ENCODE measurements at regions not wholly inside any gene's neighbourhood (a gene's known extent, or its start where the extent isn't known, plus 50 kb on each side); places are given as distances from the start of the nearest gene placed in this dataset.

GRCh38 chr3:146682171-146682570 lies 77.0 kb upstream of the PLSCR5 start:
- H3K9me3 ChIP-seq (ENCODE audit: severe bottlenecking) = no peaks in the 10 kb centered on the region
- no peak for TF ChIP-seq CTCF (IDR thresholded peaks at IDR 0.05; ENCODE audit: poor library complexity, severe bottlenecking)
- H3K36me3 ChIP-seq (ENCODE audit: low read depth) = no peaks in the 10 kb centered on the region
- ATAC-seq (ENCODE audit: low read depth) (no peak), DNase-seq (ENCODE audit: low spot score) (no peak)
- H3K4me1 ChIP-seq (ENCODE audit: insufficient read depth, poor library complexity, severe bottlenecking) = no peaks in the 10 kb centered on the region
- no peak overlapping the region for H3K27ac ChIP-seq (ENCODE audit: poor library complexity, severe bottlenecking)
- no peak overlapping the region for H3K4me3 ChIP-seq (ENCODE audit: severe bottlenecking)
- H3K27me3 ChIP-seq (ENCODE audit: insufficient read depth, poor library complexity, severe bottlenecking) = peaks cover 5% of the 10 kb centered on the region

- Histone ChIP-seq H3K4me1 (ENCODE audit: insufficient read depth, poor library complexity, severe bottlenecking) (no peaks in the 10 kb centered on the region), H3K27ac (ENCODE audit: poor library complexity, severe bottlenecking) (no peak overlapping the region), H3K9me3 (ENCODE audit: severe bottlenecking) (no peaks in the 10 kb centered on the region), H3K36me3 (ENCODE audit: low read depth) (no peaks in the 10 kb centered on the region), H3K27me3 (ENCODE audit: insufficient read depth, poor library complexity, severe bottlenecking) (peaks cover 6% of the 10 kb centered on the region), H3K4me3 (ENCODE audit: severe bottlenecking) (no peak overlapping the region)
- no peak for TF ChIP-seq CTCF (IDR thresholded peaks at IDR 0.05; ENCODE audit: poor library complexity, severe bottlenecking)
- DNase-seq (ENCODE audit: low spot score) (no peak), ATAC-seq (ENCODE audit: low read depth) (no peak)
Measured at GRCh38 chr3:146680617-146681016, 75.5 kb upstream of the PLSCR5 start.

- Histone ChIP-seq H3K4me1 (ENCODE audit: insufficient read depth, poor library complexity, severe bottlenecking) (no peaks in the 10 kb centered on the region), H3K9me3 (ENCODE audit: severe bottlenecking) (no peaks in the 10 kb centered on the region), H3K36me3 (ENCODE audit: low read depth) (no peaks in the 10 kb centered on the region), H3K27ac (ENCODE audit: poor library complexity, severe bottlenecking) (no peak overlapping the region), H3K4me3 (ENCODE audit: severe bottlenecking) (no peak overlapping the region), H3K27me3 (ENCODE audit: insufficient read depth, poor library complexity, severe bottlenecking) (peaks cover 7% of the 10 kb centered on the region)
- ATAC-seq (ENCODE audit: low read depth) (no peak), DNase-seq (ENCODE audit: low spot score) (no peak)
- TF ChIP-seq CTCF (IDR thresholded peaks at IDR 0.05; ENCODE audit: poor library complexity, severe bottlenecking) = no peak
Measured at GRCh38 chr3:146679995-146680394, 74.8 kb upstream of the PLSCR5 start.

GRCh38 chr3:146679191-146679590 lies 74.0 kb upstream of the PLSCR5 start:
- no peaks in the 10 kb centered on the region for H3K36me3 ChIP-seq (ENCODE audit: low read depth)
- no peak overlapping the region for H3K4me3 ChIP-seq (ENCODE audit: severe bottlenecking)
- peaks cover 7% of the 10 kb centered on the region for H3K27me3 ChIP-seq (ENCODE audit: insufficient read depth, poor library complexity, severe bottlenecking)
- no peak for DNase-seq (ENCODE audit: low spot score)
- H3K4me1 ChIP-seq (ENCODE audit: insufficient read depth, poor library complexity, severe bottlenecking) = no peaks in the 10 kb centered on the region
- no peaks in the 10 kb centered on the region for H3K9me3 ChIP-seq (ENCODE audit: severe bottlenecking)
- no peak for TF ChIP-seq CTCF (IDR thresholded peaks at IDR 0.05; ENCODE audit: poor library complexity, severe bottlenecking)
- ATAC-seq (ENCODE audit: low read depth) = no peak
- H3K27ac ChIP-seq (ENCODE audit: poor library complexity, severe bottlenecking) = no peak overlapping the region

GRCh38 chr3:146672941-146673340 lies 67.8 kb upstream of the PLSCR5 start:
- no peak overlapping the region for H3K4me3 ChIP-seq (ENCODE audit: severe bottlenecking)

More at GRCh38 chr3:146672941-146673340, 67.8 kb upstream of the PLSCR5 start:
- Histone ChIP-seq H3K27ac (ENCODE audit: poor library complexity, severe bottlenecking) (no peak overlapping the region), H3K27me3 (ENCODE audit: insufficient read depth, poor library complexity, severe bottlenecking) (peaks cover 2% of the 10 kb centered on the region), H3K9me3 (ENCODE audit: severe bottlenecking) (no peaks in the 10 kb centered on the region), H3K4me1 (ENCODE audit: insufficient read depth, poor library complexity, severe bottlenecking) (no peaks in the 10 kb centered on the region), H3K36me3 (ENCODE audit: low read depth) (no peaks in the 10 kb centered on the region)
- ATAC-seq (ENCODE audit: low read depth) (no peak), DNase-seq (ENCODE audit: low spot score) (no peak)
- TF ChIP-seq CTCF (IDR thresholded peaks at IDR 0.05; ENCODE audit: poor library complexity, severe bottlenecking) = no peak
